ENCODE measurements at regions not wholly inside any gene's neighbourhood (a gene's known extent, or its start where the extent isn't known, plus 50 kb on each side); places are given as distances from the start of the nearest gene placed in this dataset.
A peak's percentile ranks its signal among the peaks of the same experiment; 100 is the strongest.

GRCh38 chr5:171709930-171710329, 75.7 kb upstream of the SMIM23 start:
- no peaks in the 10 kb centered on the region for H4K20me1 ChIP-seq (ENCODE audit: low read depth)
- no peak overlapping the region for H2AFZ ChIP-seq (replicated peaks)
- no peak overlapping the region for H3K4me2 ChIP-seq
- TF ChIP-seq EZH2phosphoT487 (IDR thresholded peaks at IDR 0.05) (no peak), CTCF (IDR thresholded peaks at IDR 0.05) (no peak), EZH2 (IDR thresholded peaks at IDR 0.05) (no peak)
- H3K36me3 ChIP-seq, result no peaks in the 10 kb centered on the region
- Mint-ChIP-seq H3K27me3 (ENCODE audit: insufficient read depth, low read depth) (peaks cover 4% of the 10 kb centered on the region), H3K4me3 (no peak overlapping the region), H3K4me1 (peaks cover 14% of the 10 kb centered on the region), H3K9me3 (peaks cover 11% of the 10 kb centered on the region), H3K27ac (no peak overlapping the region), H3K36me3 (no peaks in the 10 kb centered on the region)
- H3K27ac ChIP-seq, result no peak overlapping the region
- H3F3A ChIP-seq (ENCODE audit: low read depth), result no peaks in the 10 kb centered on the region
- no peak for DNase-seq (ENCODE audit: low spot score)
- H3K4me1 ChIP-seq, result no peaks in the 10 kb centered on the region
- no peak overlapping the region for H3K9ac ChIP-seq
- H3K27me3 ChIP-seq, result no peaks in the 10 kb centered on the region
- H3K4me3 ChIP-seq, result no peak overlapping the region
- no peaks in the 10 kb centered on the region for H3K9me3 ChIP-seq (ENCODE audit: low read depth)
- H3K79me2 ChIP-seq (ENCODE audit: low read depth), result no peaks in the 10 kb centered on the region

- Histone ChIP-seq H3K27me3 (no peaks in the 10 kb centered on the region), H3K4me3 (no peak overlapping the region), H3K79me2 (ENCODE audit: low read depth) (no peaks in the 10 kb centered on the region), H3K27ac (no peak overlapping the region), H3K36me3 (no peaks in the 10 kb centered on the region), H3K9ac (no peak overlapping the region), H3F3A (ENCODE audit: low read depth) (no peaks in the 10 kb centered on the region), H2AFZ (replicated peaks) (no peak overlapping the region), H3K9me3 (ENCODE audit: low read depth) (no peaks in the 10 kb centered on the region), H3K4me1 (no peaks in the 10 kb centered on the region), H3K4me2 (no peak overlapping the region), H4K20me1 (ENCODE audit: low read depth) (no peaks in the 10 kb centered on the region)
- no peak overlapping the region for H3K4me3 Mint-ChIP-seq
- peaks cover 13% of the 10 kb centered on the region for H3K4me1 Mint-ChIP-seq
- DNase-seq (ENCODE audit: low spot score), result no peak
- H3K27ac Mint-ChIP-seq, result peak overlapping the region; percentile 46
- no peaks in the 10 kb centered on the region for H3K36me3 Mint-ChIP-seq
- no peak for TF ChIP-seq EZH2phosphoT487 (IDR thresholded peaks at IDR 0.05)
- TF ChIP-seq CTCF (IDR thresholded peaks at IDR 0.05), result no peak
- no peak for TF ChIP-seq EZH2 (IDR thresholded peaks at IDR 0.05)
- H3K27me3 Mint-ChIP-seq (ENCODE audit: insufficient read depth, low read depth), result peaks cover 4% of the 10 kb centered on the region
- H3K9me3 Mint-ChIP-seq, result peaks cover 10% of the 10 kb centered on the region
These were observed 75.1 kb upstream of the SMIM23 start for GRCh38 chr5:171710451-171711024.

- no peak overlapping the region for H3K4me2 ChIP-seq
- no peak overlapping the region for H3K9ac ChIP-seq
- no peak overlapping the region for H3K27ac Mint-ChIP-seq
- peaks cover 7% of the 10 kb centered on the region for H3K9me3 Mint-ChIP-seq
- no peak for TF ChIP-seq CTCF (IDR thresholded peaks at IDR 0.05)
- TF ChIP-seq EZH2phosphoT487 (IDR thresholded peaks at IDR 0.05), result no peak
- no peak for TF ChIP-seq EZH2 (IDR thresholded peaks at IDR 0.05)
- peaks cover 3% of the 10 kb centered on the region for H3K27me3 Mint-ChIP-seq (ENCODE audit: insufficient read depth, low read depth)
- no peaks in the 10 kb centered on the region for H4K20me1 ChIP-seq (ENCODE audit: low read depth)
- H3K4me1 Mint-ChIP-seq, result peaks cover 11% of the 10 kb centered on the region
- no peak for DNase-seq (ENCODE audit: low spot score)
- H3K4me1 ChIP-seq, result no peaks in the 10 kb centered on the region
- H3K4me3 Mint-ChIP-seq, result no peak overlapping the region
- H3K9me3 ChIP-seq (ENCODE audit: low read depth), result no peaks in the 10 kb centered on the region
- no peaks in the 10 kb centered on the region for H3K27me3 ChIP-seq
- no peaks in the 10 kb centered on the region for H3K79me2 ChIP-seq (ENCODE audit: low read depth)
- H3K36me3 Mint-ChIP-seq, result no peaks in the 10 kb centered on the region
- H3K4me3 ChIP-seq, result no peak overlapping the region
- H3F3A ChIP-seq (ENCODE audit: low read depth), result no peaks in the 10 kb centered on the region
- H3K36me3 ChIP-seq, result no peaks in the 10 kb centered on the region
- no peak overlapping the region for H3K27ac ChIP-seq
- H2AFZ ChIP-seq (replicated peaks), result no peak overlapping the region
These were observed 74.0 kb upstream of the SMIM23 start for GRCh38 chr5:171711571-171711970.

All from neural progenitor cell (in vitro differentiated cells).